HUES64 (cell line): ENCODE measurements at regions not wholly inside any gene's neighbourhood (a gene's known extent, or its start where the extent isn't known, plus 50 kb on each side); places are given as distances from the start of the nearest gene placed in this dataset.

Experiments used
- H3K27ac ChIP-seq: 2 replicates; pipeline ENCODE4 v1.7.0; 2013; ENCODE audit warnings: low read depth, low read length, inconsistent platforms
- H3K27me3 ChIP-seq: 2 replicates; pipeline ENCODE4 v1.6.1; 2013; ENCODE audit warnings: mild to moderate bottlenecking, low read length; ENCODE audit not compliant: insufficient read depth
- H3K36me3 ChIP-seq: 2 replicates; pipeline ENCODE4 v1.6.1; 2013; ENCODE audit warnings: mild to moderate bottlenecking, low read length; ENCODE audit not compliant: insufficient read depth
- H3K4me1 ChIP-seq: 2 replicates; pipeline ENCODE4 v1.6.1; 2013; ENCODE audit warnings: mild to moderate bottlenecking, low read length, moderate library complexity; ENCODE audit not compliant: insufficient read depth
- H3K4me3 ChIP-seq: 2 replicates; pipeline ENCODE4 v1.5.1; 2013; ENCODE audit warnings: mild to moderate bottlenecking, low read length, moderate library complexity
- H3K9ac ChIP-seq: 2 replicates; pipeline ENCODE4 v1.6.1; 2013; ENCODE audit warnings: mild to moderate bottlenecking, low read depth, low read length
- H3K9me3 ChIP-seq: 2 replicates; pipeline ENCODE4 v1.6.1; 2013; ENCODE audit warnings: low read depth, low read length; ENCODE audit not compliant: insufficient read depth
- WGBS: fragments of 150-250, 120-280 bp; methylation state at CpG from one replicate; pipeline ENCODE4 v1.1.7; 2013; ENCODE audit warnings: missing lambda C conversion rate; 5-methylcytosine and 5-hydroxymethylcytosine counted together

- H3K27ac ChIP-seq: no peak overlapping the region
- no peaks in the 10 kb centered on the region for H3K27me3 ChIP-seq
- H3K36me3 ChIP-seq: no peaks in the 10 kb centered on the region
- no peaks in the 10 kb centered on the region for H3K9me3 ChIP-seq
- no peak overlapping the region for H3K4me3 ChIP-seq
- no peak overlapping the region for H3K9ac ChIP-seq
- H3K4me1 ChIP-seq: no peaks in the 10 kb centered on the region
- 96% methylated on average over 3 of the region's 3 CpGs for WGBS
Measured at GRCh38 chr13:109397285-109397684, 389.1 kb downstream of the IRS2 start.

GRCh38 chr13:109396266-109396665 is 390.1 kb downstream of the IRS2 start:
- H3K27me3 ChIP-seq: no peaks in the 10 kb centered on the region

GRCh38 chr13:109395014-109395413 is 391.4 kb downstream of the IRS2 start:
- WGBS: 86% methylated on average over 5 of the region's 5 CpGs
- H3K9ac ChIP-seq: no peak overlapping the region
- no peak overlapping the region for H3K27ac ChIP-seq
- no peaks in the 10 kb centered on the region for H3K4me1 ChIP-seq
- no peaks in the 10 kb centered on the region for H3K27me3 ChIP-seq
- no peaks in the 10 kb centered on the region for H3K36me3 ChIP-seq
- H3K9me3 ChIP-seq: no peaks in the 10 kb centered on the region
- no peak overlapping the region for H3K4me3 ChIP-seq

More at GRCh38 chr13:109396266-109396665, 390.1 kb downstream of the IRS2 start:
- H3K9me3 ChIP-seq: no peaks in the 10 kb centered on the region
- H3K9ac ChIP-seq: no peak overlapping the region
- H3K36me3 ChIP-seq: no peaks in the 10 kb centered on the region
- no peak overlapping the region for H3K27ac ChIP-seq
- H3K4me1 ChIP-seq: no peaks in the 10 kb centered on the region
- no peak overlapping the region for H3K4me3 ChIP-seq
- 93% methylated on average over 9 of the region's 9 CpGs for WGBS

- H3K27me3 ChIP-seq: no peaks in the 10 kb centered on the region
- H3K27ac ChIP-seq: no peak overlapping the region
- H3K4me1 ChIP-seq: no peaks in the 10 kb centered on the region
- 94% methylated on average over 8 of the region's 8 CpGs for WGBS
- H3K9ac ChIP-seq: no peak overlapping the region
- H3K4me3 ChIP-seq: no peak overlapping the region
- no peaks in the 10 kb centered on the region for H3K9me3 ChIP-seq
- H3K36me3 ChIP-seq: no peaks in the 10 kb centered on the region
Measured at GRCh38 chr13:109394311-109394988, 391.9 kb downstream of the IRS2 start.

GRCh38 chr13:109393045-109393444 is 393.3 kb downstream of the IRS2 start:
- Histone ChIP-seq H3K9ac (no peak overlapping the region), H3K27me3 (no peaks in the 10 kb centered on the region), H3K4me1 (no peaks in the 10 kb centered on the region), H3K4me3 (no peak overlapping the region), H3K9me3 (no peaks in the 10 kb centered on the region), H3K36me3 (no peaks in the 10 kb centered on the region), H3K27ac (no peak overlapping the region)
- whole genome bisulfite sequencing: 46% methylated on average over 1 of the region's 1 CpG

- Histone ChIP-seq H3K9me3 (no peaks in the 10 kb centered on the region), H3K27me3 (no peaks in the 10 kb centered on the region), H3K4me3 (no peak overlapping the region), H3K9ac (no peak overlapping the region), H3K27ac (no peak overlapping the region), H3K4me1 (no peaks in the 10 kb centered on the region), H3K36me3 (no peaks in the 10 kb centered on the region)
- 100% methylated on average over 1 of the region's 2 CpGs for WGBS
Measured at GRCh38 chr13:109390391-109390790, 396.0 kb downstream of the IRS2 start.

GRCh38 chr13:109389892-109390345 is 396.5 kb downstream of the IRS2 start:
- WGBS: 96% methylated on average over 8 of the region's 8 CpGs

GRCh38 chr13:109389456-109389855 is 396.9 kb downstream of the IRS2 start:
- H3K4me1 ChIP-seq: no peaks in the 10 kb centered on the region
- no peak overlapping the region for H3K9ac ChIP-seq
- H3K27me3 ChIP-seq: no peaks in the 10 kb centered on the region
- H3K4me3 ChIP-seq: no peak overlapping the region
- H3K36me3 ChIP-seq: no peaks in the 10 kb centered on the region
- H3K27ac ChIP-seq: no peak overlapping the region
- H3K9me3 ChIP-seq: no peaks in the 10 kb centered on the region
- 93% methylated on average over 5 of the region's 5 CpGs for WGBS

More at GRCh38 chr13:109389892-109390345, 396.5 kb downstream of the IRS2 start:
- H3K27me3 ChIP-seq: no peaks in the 10 kb centered on the region
- H3K27ac ChIP-seq: no peak overlapping the region
- H3K9me3 ChIP-seq: no peaks in the 10 kb centered on the region
- H3K9ac ChIP-seq: no peak overlapping the region
- H3K36me3 ChIP-seq: no peaks in the 10 kb centered on the region
- no peak overlapping the region for H3K4me3 ChIP-seq
- H3K4me1 ChIP-seq: no peaks in the 10 kb centered on the region

- Histone ChIP-seq H3K4me1 (no peaks in the 10 kb centered on the region), H3K4me3 (no peak overlapping the region), H3K27ac (no peak overlapping the region), H3K9me3 (no peaks in the 10 kb centered on the region), H3K27me3 (no peaks in the 10 kb centered on the region), H3K36me3 (no peaks in the 10 kb centered on the region), H3K9ac (no peak overlapping the region)
- 87% methylated on average over 7 of the region's 7 CpGs for WGBS
Measured at GRCh38 chr13:109387471-109387870, 398.9 kb downstream of the IRS2 start.

GRCh38 chr13:109385242-109385560 is 401.2 kb downstream of the IRS2 start:
- Histone ChIP-seq H3K36me3 (no peaks in the 10 kb centered on the region), H3K9ac (no peak overlapping the region), H3K4me3 (no peak overlapping the region), H3K27ac (no peak overlapping the region), H3K9me3 (no peaks in the 10 kb centered on the region), H3K4me1 (no peaks in the 10 kb centered on the region), H3K27me3 (no peaks in the 10 kb centered on the region)
- 94% methylated on average over 7 of the region's 7 CpGs for WGBS

GRCh38 chr13:109384491-109385241 is 401.7 kb downstream of the IRS2 start:
- 93% methylated on average over 7 of the region's 7 CpGs for WGBS
- Histone ChIP-seq H3K36me3 (no peaks in the 10 kb centered on the region), H3K4me3 (no peak overlapping the region), H3K4me1 (no peaks in the 10 kb centered on the region), H3K9me3 (no peaks in the 10 kb centered on the region), H3K27me3 (no peaks in the 10 kb centered on the region), H3K9ac (no peak overlapping the region), H3K27ac (no peak overlapping the region)
